G401 (cell line): ENCODE measurements at regions not wholly inside any gene's neighbourhood (a gene's known extent, or its start where the extent isn't known, plus 50 kb on each side); places are given as distances from the start of the nearest gene placed in this dataset.
"Not testable (repeated sequence)": the region's sequence is repeated elsewhere in the genome, so short reads cannot be mapped to it uniquely, and the experiment has no call there.

Experiments used
- DNase-seq: peaks from one replicate; pipeline ENCODE4 v3.0.0-alpha.2; 2015; ENCODE audit warnings: low spot score
- in situ Hi-C: cut with HindIII; loops from 2 replicates; pipeline ENCODE4 v1.10.0; 2016; ENCODE audit warnings: low sequenced_read_pairs, mixed read lengths

DNA sequence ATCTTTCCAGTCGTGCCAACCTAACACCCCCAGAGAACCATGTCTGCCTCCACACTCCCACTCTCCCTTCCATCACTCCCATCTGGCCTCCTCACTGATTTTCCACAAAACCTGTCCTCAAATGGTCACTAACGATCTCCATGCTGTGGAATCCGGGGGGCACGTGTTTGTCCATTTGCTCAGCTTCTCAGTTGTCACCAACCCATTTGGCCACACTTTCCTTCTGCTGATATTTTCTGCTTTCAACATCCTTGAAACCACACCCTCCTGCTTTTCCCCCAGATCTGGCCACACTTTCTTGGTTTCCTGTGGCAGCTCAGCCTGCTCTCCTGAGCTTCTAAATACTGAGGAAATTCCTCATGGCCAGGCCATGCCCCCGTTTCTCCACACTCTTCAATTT, 257.2 kb upstream of the NSMCE3 start:
- in situ Hi-C loops: no loop called here
- no peak for DNase-seq

DNA sequence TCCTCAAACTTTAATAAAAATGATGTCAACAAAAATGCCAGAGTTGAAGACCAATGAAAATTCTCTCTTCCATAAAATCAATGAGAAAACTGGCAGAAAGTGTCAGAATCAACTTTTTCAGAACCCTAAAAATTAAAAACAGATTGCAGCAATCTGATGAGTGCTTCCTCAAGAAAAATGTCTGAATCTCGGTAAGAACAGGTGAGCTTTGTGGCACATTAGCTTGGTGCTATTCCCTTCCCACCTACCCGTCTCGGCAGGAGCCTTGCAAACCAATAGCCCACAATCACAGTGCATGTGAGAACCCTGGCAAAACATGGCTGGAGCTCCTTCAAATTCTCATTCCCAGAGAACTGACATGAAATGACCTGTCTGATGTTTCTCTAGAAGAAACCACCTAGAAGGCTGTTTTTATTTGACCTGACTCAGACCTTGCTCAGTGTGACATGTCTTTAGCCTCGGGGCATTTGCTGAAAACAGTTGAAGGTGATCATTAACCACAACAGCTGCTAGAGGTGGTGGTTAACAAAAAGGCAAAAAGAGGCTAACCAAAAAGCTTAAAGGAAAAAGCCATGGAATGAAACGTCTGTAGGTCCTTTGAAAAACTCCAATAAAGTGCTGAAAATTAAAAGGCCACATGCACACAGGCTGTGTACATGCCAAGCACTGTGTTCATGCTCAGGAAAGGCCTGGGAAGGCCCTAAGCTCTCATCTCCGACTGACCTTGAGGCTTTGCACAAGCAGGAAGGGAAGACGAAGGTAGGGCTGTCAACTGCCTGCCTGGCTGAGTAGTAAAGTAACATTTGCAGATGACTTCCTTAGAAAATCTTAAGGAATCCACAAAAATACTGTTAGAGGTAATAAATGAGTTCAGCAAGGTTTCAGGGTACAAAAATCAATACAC, 253.0 kb upstream of the NSMCE3 start:
- in situ Hi-C loops: no loop called here
- no peak for DNase-seq

DNA sequence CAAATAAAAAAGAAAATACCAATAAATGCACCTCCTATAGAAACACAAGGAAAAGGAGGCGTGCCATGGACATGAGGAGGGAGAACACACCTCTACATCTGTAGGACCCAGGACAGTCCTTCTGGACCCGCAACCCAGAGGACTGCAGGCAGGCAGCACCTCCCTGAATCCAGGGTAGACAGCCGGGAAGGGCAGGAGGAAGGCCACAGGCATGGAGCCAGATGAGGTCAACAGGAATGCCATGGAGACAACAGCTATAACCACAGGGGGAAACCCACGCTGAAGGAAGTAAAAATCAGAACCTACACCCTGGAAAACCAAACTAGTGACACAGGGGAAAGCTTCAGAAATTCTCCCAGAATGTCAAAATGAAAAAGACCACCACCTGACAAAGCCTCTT, 248.8 kb upstream of the NSMCE3 start:
- in situ Hi-C loops: no loop called here
- DNase-seq: no peak

DNA sequence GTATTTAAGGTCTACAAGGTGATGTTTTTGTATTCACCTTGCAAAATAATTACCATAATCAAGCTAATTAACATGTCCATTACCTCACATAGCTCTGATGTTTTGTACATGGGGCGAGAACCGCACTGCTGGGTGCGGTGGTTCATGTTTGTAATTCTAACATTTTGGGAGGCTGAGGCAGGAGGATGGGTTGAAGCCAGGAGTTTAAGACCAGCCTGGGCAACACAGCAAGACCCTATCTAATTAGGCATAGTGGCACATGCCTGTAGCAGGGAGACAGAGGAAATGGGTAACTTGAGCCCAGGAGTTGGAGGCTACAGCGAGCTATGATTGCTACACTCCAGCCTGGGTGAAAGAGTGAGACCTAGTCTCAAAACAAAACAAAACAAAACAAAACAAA, 248.2 kb upstream of the NSMCE3 start:
- no peak for DNase-seq
- in situ Hi-C loops: no loop called here

DNA sequence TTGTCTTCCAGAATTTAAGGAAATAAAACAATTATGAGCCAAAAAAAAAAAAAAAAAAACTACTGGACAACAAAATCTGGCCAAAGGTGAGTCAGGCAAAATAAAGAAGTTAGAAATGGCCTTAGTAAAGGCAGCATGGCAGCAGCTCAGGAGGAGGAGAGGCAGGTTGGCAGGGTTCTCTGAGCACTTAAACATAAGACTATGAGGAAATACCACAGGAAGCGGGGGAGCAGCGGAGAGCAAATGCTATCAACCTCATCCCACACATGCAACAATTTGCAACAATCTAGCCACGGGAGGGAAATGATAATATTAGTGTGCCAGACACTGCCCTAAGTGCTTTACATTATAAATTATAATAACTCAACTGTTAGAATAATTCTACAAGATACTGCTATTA, 247.3 kb upstream of the NSMCE3 start:
- DNase-seq: no peak
- in situ Hi-C loops: no loop called here

DNA sequence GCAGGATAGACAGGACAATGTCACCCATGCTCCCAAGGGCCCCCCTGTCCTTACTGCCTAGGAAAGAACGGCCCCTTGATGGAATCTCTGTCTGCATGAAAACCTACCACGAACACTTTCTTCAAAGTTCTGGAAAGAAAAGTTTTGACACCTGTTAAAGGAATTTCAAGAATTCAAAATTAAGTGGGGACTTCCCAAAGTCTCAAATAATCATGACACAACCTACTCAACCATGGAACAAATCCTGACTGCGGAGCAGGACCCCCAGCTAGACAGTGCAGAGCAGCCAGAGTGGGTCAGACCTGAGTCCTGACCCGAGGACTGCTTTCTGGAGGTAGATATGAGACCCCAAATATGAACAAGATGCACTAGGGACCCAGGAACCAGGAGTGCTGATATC, 245.3 kb upstream of the NSMCE3 start:
- in situ Hi-C loops: no loop called here
- DNase-seq: no peak

DNA sequence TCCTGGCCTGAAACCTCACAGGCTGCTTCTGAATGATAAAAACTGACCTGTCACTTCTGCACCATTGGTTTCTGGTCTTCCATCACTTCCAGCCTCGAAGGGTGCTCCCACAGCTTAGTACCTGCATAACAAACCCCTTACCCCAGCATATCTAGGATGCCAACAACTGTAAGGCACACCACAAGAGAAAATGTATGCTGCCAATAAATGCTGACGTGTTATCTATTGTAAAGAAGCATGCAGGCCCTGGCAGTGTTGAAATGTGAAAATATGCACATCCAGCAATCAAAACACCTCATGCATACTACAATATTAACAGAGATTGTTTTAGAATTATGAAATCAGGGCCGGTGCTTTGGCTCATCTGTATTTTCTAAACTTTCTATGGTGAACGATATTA, 242.0 kb upstream of the NSMCE3 start:
- in situ Hi-C loops: no loop called here
- no peak for DNase-seq

DNA sequence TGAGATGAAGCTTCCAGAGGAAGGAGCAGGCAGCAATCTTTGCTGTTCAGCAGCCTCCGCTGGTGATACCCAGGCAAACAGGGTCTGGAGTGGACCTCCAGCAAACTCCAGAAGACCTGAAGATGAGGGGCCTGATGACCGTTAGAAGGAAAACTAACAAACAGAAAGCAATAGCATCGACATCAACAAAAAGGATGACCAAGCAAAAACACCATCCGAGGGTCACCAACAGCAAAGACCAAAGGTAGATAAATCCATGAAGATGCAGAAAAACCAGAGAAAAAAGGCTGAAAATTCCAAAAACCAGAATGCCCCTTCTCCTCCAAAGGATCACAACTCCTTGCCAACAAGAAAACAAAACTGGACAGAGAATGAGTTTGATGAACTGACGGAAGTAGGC, 235.9 kb upstream of the NSMCE3 start:
- DNase-seq, in situ Hi-C loops: not testable (repeated sequence)

DNA sequence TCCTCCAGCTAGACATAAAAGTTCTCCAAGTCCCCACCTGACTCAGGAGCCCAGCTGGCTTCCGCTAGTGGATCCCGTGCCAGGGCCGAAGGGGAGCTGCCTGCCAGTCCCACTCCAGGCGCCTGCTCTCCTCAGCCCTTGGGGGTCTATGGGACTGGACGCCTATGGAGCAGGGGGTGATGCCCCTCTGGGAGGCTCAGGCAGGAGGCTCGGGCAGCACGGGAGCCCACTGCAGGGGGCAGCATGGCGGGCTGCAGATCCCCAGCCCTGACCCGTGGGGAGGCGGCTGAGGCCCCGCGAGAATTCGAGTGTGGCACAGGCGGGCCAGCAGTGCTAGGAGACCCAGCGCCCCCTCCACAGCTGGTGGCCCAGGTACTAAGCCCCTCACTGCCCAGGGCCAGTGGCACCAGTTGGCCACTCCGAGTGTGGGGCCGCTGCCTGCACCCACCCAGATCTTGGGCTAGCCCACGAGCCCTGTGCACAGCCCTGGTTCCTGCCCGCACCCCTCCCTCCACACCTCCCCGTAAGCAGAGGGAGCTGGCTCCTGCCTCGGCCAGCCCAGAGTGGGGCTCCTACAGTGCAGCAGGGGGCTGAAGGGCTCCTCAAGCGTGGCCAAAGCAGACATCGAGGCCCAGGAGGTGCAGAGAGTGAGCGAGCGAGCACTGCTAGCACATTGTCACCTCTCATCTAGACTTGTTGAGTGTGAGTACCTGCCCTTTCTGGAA, 221.3 kb upstream of the NSMCE3 start:
- no peak for DNase-seq
- in situ Hi-C loops: no loop called here

DNA sequence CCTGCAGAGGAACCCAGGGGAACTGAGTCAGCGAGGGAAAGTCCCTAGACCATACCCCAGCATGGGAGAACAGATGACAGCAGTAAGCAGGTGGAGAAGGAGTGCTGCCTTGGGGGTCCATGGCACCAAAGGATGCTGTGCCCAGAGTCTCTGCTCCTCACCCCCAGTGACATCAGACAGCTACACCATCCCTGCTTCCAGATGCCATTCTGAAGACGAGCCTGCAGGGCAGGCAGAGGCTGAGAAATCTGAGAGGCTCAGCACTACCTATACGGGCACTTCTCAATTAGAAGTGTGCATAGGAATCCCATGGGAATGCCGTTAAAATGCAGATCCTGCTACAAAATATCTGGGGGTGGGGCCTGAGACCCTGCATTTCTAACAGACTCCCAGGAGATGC, 211.3 kb upstream of the NSMCE3 start:
- in situ Hi-C loops: no loop called here
- no peak for DNase-seq

DNA sequence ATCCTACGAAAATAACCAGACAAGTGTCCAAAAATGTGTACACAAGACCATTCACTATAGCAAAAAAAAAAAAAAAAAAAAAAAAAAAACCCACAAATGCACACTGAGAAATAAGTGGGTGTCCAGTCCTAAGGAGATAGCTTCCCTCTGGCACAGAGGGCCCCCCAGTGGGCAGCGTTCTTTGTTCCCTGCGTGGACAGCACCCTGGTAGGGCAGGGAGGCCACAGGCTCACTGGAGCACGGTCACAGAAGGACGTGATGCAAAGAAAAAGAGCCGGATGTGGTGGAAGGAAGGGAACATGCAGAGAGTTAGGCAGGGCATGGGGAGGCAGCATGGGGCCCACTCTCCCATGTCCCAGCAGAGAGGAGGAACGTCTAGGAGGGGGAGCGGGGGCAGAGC, 210.7 kb upstream of the NSMCE3 start:
- in situ Hi-C loops: no loop called here
- no peak for DNase-seq

DNA sequence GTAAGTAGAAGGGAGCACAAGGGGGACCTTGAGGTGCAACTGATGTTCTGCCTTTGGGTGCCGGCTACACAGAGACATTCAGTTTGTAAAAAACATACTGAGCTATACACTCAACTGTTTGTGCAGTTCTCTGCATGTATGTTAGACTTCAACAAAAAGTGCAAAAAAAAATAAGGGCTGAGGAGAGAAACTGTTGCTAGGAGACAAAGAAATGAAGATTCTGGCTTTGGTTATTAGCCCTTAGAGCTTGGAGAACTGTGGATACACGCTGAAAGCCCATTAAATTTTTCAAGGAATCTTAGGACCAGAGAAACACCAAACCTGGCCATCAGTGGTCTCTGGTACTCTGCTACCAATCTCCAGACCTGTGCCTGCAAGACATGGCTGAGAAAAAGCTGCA, 207.6 kb upstream of the NSMCE3 start:
- no peak for DNase-seq
- in situ Hi-C loops: no loop called here

DNA sequence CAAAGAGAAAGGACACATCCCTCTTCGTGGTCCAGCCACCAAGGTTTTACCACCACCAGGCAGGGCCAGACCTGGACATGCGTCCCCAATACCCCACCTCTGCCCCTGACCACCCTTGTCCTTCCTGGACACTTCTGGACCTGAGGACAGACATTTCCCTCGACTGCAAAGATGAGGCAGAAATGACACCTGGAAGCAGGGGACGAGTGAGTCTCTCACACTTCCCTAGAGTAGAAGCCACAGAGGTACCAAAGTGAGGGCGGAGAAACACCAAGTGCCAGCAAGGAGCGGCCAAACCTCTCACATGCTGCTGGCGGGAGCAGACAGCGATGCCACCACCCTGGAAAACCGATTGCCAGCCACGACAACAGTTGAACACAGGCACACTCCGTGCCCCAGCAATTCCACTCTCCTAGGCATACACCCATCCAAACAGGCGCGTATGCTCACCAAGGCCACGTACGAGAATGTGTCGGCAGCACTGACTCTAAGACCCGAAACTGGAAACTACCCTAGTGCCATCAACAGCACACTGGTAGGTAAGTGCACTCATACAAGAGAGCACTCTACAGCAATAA, 207.0 kb upstream of the NSMCE3 start:
- in situ Hi-C loops: no loop called here
- DNase-seq: no peak

DNA sequence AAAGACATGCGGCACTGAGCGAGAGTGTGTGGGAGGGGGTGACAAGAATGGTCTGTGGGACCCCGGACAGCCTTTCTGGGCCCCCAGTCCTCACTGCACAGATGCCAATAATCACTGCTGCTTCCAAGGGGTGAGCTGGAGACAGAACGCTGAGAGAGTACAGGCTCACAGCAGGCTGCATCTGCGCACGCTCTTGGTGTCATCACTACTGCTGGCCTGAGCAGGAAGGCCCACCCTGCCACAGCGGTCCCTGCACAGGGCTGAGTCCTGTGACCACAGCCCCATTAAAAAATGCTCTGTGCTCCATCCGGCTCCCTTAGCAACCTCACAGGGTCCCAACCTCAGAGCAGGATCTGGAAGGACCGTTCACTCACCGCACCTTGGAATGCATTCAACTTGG, 205.5 kb upstream of the NSMCE3 start:
- no peak for DNase-seq
- in situ Hi-C loops: no loop called here

DNA sequence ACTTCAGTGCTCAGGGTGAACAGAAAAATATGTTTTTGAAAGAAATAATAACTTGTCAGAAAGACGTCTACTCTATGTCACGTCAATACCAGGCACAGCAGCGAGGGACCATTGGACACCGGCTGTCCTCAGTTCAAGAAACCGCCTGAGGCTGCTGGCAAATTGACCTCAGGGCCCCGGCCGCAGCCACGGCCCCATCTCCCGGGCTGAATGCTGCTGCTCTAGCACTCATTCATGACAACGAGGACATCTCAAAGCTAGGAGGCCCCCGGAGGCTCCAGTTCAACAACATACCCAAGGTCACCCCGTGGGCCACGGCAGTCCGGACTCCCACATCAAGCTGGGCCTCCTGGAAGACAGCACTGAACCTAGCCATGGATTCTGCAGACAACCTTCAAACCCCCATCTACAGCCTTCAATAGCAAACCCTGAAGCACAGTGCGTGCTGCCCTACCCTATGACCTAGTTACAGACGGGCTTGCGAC, 204.0 kb upstream of the NSMCE3 start:
- in situ Hi-C loops: no loop called here
- DNase-seq: no peak

DNA sequence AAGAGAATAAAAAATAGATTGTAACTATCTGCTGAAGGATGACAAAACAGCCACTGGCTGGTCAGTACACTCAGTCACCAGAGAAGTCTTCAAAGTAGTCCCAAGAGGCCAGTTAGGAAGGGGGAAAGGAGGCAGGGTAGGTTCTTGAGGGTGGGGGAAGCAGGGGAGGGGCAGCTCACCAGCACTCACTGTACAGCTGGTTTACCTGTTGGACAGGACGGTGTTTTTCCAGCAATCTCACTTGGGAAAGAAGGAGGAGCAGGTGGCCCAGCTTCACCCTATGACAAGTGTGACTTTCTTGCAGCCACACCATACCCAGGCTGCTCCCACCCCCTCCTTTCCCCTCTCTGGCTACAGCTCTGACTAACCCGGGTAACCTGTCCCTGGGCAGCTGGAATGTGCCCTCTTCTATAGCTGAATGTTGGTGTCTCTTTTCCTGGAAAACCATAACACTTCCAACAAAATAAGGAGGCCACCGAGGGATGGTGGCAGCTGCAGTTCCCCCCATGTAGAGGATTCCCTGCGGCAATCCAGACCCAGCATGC, 203.4 kb upstream of the NSMCE3 start:
- no peak for DNase-seq
- in situ Hi-C loops: no loop called here

DNA sequence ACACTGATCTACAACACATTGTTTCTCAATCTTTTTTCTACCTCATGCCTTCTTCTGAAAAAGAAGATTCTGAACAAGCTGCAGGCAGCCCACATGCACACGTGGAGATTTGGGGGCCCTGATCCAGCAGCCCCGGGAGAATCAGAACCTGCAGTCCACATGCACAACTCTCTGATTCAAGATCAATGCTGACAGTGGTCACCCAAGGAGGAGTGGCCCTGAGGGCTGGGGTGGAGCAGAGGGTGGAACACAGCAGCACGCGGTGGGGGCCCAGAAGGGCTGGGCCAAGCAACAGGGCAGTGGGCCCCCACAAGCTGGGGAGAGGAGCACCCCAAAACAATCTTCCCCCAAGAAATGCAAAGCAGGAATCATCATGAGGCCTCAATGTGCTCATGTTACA, 202.1 kb upstream of the NSMCE3 start:
- DNase-seq: no peak
- in situ Hi-C loops: no loop called here

DNA sequence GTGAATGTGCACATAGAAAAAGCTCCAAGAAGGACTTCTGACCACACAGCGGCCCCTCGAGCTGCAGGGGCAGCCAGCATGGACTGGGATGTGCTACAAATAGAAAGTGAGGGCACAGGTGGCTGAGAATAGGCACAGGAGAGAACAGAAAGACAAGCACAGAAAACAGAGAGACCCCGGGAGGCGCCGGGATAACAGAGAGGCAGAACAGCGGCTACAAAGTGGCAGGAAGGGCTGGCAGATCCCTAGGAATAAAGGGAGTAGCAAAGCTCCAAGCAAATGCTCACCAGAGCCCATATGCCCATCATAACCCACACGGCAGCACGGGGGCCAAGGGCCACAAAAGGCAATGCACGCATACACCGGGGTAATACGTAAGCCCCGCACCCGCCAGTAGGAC, 201.7 kb upstream of the NSMCE3 start:
- no peak for DNase-seq
- in situ Hi-C loops: no loop called here

DNA sequence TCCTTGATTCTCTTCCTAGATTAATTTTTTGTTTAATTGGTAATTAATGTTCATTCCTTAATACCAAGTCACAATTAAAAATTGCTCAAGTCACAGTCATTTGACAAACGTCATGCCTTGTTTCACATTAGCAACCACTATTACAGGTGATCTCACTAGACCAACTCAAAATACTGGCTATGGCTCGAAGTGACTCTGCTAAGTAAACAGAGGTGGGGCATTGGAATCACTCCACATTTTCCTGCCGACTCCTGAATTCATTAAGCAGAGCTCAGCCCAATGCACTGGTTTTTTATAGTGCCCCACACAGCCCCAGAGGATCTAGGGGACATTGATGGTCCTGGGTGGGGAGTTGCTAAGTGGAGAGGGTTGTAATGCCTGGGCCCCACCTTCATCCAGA, 201.2 kb upstream of the NSMCE3 start:
- in situ Hi-C loops: no loop called here
- no peak for DNase-seq

DNA sequence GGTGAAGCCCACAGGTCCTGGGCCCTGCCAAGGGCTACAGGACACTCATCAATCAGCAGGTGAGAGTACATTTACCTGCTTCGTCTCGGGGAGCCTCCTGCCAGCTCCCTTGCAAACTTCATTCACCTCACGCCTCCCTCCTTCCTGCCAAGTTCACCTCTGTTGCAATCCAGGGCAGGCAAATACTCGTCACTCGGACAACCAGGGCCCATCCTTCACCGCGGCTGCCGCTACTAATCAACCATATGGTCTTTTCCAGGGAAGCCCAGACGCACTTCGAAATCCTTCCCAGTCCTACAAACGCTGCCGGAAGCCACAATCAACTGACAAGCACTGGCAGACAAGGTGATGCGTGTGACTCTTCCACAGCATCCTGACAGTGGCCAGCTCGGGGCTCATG, 200.7 kb upstream of the NSMCE3 start:
- DNase-seq: peak; percentile 75
- in situ Hi-C loops: no loop called here
